Thyroid gland (tissue), 4 donors: ENCODE measurements at regions not wholly inside any gene's neighbourhood (a gene's known extent, or its start where the extent isn't known, plus 50 kb on each side); places are given as distances from the start of the nearest gene placed in this dataset.
"Not testable (repeated sequence)": the region's sequence is repeated elsewhere in the genome, so short reads cannot be mapped to it uniquely, and the experiment has no call there.

Source experiments
- CTCF ChIP-seq, 6 experiments: fragments of 200-600 bp in 3 of 6; fragments of 450-650 bp in 3 of 6; sonication (generic) in 3 of 6; IDR thresholded peaks; one replicate each; pipeline ENCODE4 v1.5.1; 2016 to 2019; ENCODE audit warnings: antibody characterized with exemption in 6 of 6, mild to moderate bottlenecking in 2 of 6, inconsistent platforms in 1 of 6, moderate library complexity in 1 of 6
- POLR2A ChIP-seq, 2 donors: fragments of 450-650 bp; IDR thresholded peaks; one replicate each; pipeline ENCODE4 v1.6.1; 2017; ENCODE audit warnings: antibody characterized with exemption in 2 of 2, mild to moderate bottlenecking in 2 of 2, moderate library complexity in 1 of 2

GRCh38 chr16:90167734-90168133 is 90.6 kb upstream of the PRDM7 start:
- TF ChIP-seq CTCF, POLR2A (IDR thresholded peaks at IDR 0.05): not testable (repeated sequence)
